ENCODE measurements at regions not wholly inside any gene's neighbourhood (a gene's known extent, or its start where the extent isn't known, plus 50 kb on each side); places are given as distances from the start of the nearest gene placed in this dataset.

GRCh38 chr2:238505119-238505891 is 78.6 kb downstream of the ASB1 start:
- no peak for TF ChIP-seq CTCF (IDR thresholded peaks at IDR 0.05)
- no peak for TF ChIP-seq EP300 (IDR thresholded peaks at IDR 0.05)
- TF ChIP-seq POLR2A (IDR thresholded peaks at IDR 0.05; ENCODE audit: low read depth) = no peak
- TF ChIP-seq POLR2AphosphoS5 (IDR thresholded peaks at IDR 0.05) = no peak

All from esophagus muscularis mucosa (tissue), 4 donors.